ENCODE measurements at regions not wholly inside any gene's neighbourhood (a gene's known extent, or its start where the extent isn't known, plus 50 kb on each side); places are given as distances from the start of the nearest gene placed in this dataset.

DNA sequence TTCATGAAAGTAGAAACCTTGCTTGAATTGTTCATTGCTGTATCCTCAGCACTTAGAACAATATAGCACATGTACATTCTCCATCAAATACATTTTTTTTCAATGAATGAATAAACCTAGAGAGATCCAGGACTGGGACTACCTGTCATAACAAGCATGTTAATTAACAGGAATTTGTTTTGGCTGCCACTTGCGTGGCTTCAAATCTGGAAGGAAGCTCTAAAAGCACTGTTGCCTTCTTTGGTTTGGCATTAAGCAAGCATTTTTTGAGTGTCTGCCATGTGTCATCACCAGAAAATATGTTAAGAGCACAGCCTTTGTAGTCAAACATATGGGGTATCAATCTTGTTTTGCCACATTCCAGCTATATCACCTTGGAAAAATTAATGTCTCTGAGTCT is 131.9 kb upstream of the BACH2 start:
- no peak overlapping the region for H3K4me3 ChIP-seq
- H3K9me3 ChIP-seq: no peaks in the 10 kb centered on the region
- H3K4me1 ChIP-seq: no peaks in the 10 kb centered on the region
- DNase-seq (ENCODE audit: low spot score in 2 of 2): no peak
- H3K36me3 ChIP-seq (replicated peaks): no peaks in the 10 kb centered on the region
- in situ Hi-C loops (cut with MboI; ENCODE audit: low sequenced_read_pairs): no loop called here
- no peaks in the 10 kb centered on the region for H3K27me3 ChIP-seq (ENCODE audit: low read depth)

DNA sequence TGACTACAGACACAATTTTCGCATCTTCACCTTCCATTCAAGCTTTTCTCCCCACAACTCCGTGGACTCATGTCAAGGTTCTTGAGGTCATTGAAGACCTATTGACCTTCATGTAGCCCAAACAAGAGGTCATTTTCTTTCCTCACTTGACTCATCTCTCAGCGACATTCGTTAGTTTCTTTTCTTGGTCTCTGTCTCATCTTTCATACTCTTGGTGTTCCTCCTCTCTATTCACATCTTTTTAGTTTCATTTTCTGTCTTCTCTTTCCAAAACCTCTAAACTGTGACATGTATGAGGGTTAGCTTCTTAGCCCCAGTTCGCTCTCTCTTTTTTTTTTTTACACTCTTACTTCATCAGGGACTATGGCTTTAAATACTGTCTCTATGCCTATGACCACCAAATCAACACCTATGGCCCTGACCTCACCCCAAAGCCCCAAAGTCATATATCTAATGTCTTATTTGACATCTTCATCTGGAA is 128.6 kb upstream of the BACH2 start:
- Histone ChIP-seq H3K36me3 (replicated peaks) (no peaks in the 10 kb centered on the region), H3K27me3 (ENCODE audit: low read depth) (no peaks in the 10 kb centered on the region), H3K9me3 (no peaks in the 10 kb centered on the region), H3K4me3 (no peak overlapping the region), H3K4me1 (no peaks in the 10 kb centered on the region)
- in situ Hi-C loops (cut with MboI; ENCODE audit: low sequenced_read_pairs): no loop called here
- DNase-seq (ENCODE audit: low spot score in 2 of 2): no peak

GRCh38 chr6:90424580-90424979 is 127.9 kb upstream of the BACH2 start:
- no peak for DNase-seq (ENCODE audit: low spot score in 2 of 2)
- in situ Hi-C loops (cut with MboI; ENCODE audit: low sequenced_read_pairs): no loop called here
- Histone ChIP-seq H3K36me3 (replicated peaks) (no peaks in the 10 kb centered on the region), H3K27me3 (ENCODE audit: low read depth) (no peaks in the 10 kb centered on the region), H3K4me3 (no peak overlapping the region), H3K4me1 (no peaks in the 10 kb centered on the region), H3K9me3 (no peaks in the 10 kb centered on the region)

DNA sequence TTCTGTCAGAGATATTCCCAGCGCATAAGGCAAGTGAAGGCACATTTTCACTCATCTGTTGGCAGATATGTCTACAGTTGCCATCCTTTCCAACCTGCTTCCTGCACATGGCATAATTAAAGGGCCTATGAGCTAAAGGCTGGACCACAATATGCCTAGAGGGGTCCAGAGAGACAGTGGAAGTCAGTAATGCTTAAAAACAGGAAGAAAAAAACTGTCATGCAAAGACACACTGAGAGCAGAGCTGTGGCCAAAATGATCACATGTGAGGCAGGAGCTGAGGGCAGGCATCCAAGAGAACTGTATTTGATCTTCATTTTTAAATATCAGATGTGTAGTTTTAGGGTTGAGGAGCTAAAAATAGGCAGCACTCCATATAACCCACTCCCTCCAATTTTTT is 125.0 kb upstream of the BACH2 start:
- in situ Hi-C loops (cut with MboI; ENCODE audit: low sequenced_read_pairs): no loop called here
- no peaks in the 10 kb centered on the region for H3K9me3 ChIP-seq
- no peaks in the 10 kb centered on the region for H3K4me1 ChIP-seq
- no peaks in the 10 kb centered on the region for H3K36me3 ChIP-seq (replicated peaks)
- H3K4me3 ChIP-seq: no peak overlapping the region
- no peak for DNase-seq (ENCODE audit: low spot score in 2 of 2)
- H3K27me3 ChIP-seq (ENCODE audit: low read depth): no peaks in the 10 kb centered on the region

- H3K9me3 ChIP-seq: no peaks in the 10 kb centered on the region
- in situ Hi-C loops (cut with MboI; ENCODE audit: low sequenced_read_pairs): no loop called here
- no peaks in the 10 kb centered on the region for H3K27me3 ChIP-seq (ENCODE audit: low read depth)
- DNase-seq (ENCODE audit: low spot score in 2 of 2): no peak
- no peak overlapping the region for H3K4me3 ChIP-seq
- no peaks in the 10 kb centered on the region for H3K4me1 ChIP-seq
- H3K36me3 ChIP-seq (replicated peaks): no peaks in the 10 kb centered on the region
Measured at GRCh38 chr6:90420500-90420899, 123.9 kb upstream of the BACH2 start.

DNA sequence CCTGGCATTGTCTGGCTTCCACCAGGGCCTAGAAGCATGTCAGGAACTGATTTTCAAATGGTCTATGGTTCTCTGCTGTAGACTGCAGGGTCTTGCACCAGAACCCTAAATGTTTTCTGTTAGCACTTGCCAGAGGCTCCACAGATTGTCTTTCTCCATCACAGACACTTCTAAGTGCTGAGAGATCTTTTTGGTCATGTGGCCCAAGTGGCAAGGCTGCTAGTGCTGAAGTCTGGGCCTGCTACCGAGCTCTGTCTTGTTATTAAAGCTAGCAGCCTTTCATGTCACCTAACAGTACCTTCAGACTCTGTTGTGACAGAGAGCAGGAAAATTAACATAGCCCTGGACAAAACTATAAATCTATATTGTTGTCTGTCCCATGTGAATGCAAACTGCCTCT is 120.7 kb upstream of the BACH2 start:
- in situ Hi-C loops (cut with MboI; ENCODE audit: low sequenced_read_pairs): no loop called here
- DNase-seq (ENCODE audit: low spot score in 2 of 2): no peak
- no peak overlapping the region for H3K4me3 ChIP-seq
- no peaks in the 10 kb centered on the region for H3K9me3 ChIP-seq
- no peaks in the 10 kb centered on the region for H3K4me1 ChIP-seq
- H3K36me3 ChIP-seq (replicated peaks): no peaks in the 10 kb centered on the region
- no peaks in the 10 kb centered on the region for H3K27me3 ChIP-seq (ENCODE audit: low read depth)

GRCh38 chr6:90416322-90416721 is 119.7 kb upstream of the BACH2 start:
- no peaks in the 10 kb centered on the region for H3K27me3 ChIP-seq (ENCODE audit: low read depth)
- H3K36me3 ChIP-seq (replicated peaks): no peaks in the 10 kb centered on the region
- in situ Hi-C loops (cut with MboI; ENCODE audit: low sequenced_read_pairs): no loop called here
- H3K4me3 ChIP-seq: no peak overlapping the region
- H3K4me1 ChIP-seq: no peaks in the 10 kb centered on the region
- no peaks in the 10 kb centered on the region for H3K9me3 ChIP-seq
- no peak for DNase-seq (ENCODE audit: low spot score in 2 of 2)

- no peak for DNase-seq (ENCODE audit: low spot score in 2 of 2)
- no peaks in the 10 kb centered on the region for H3K27me3 ChIP-seq (ENCODE audit: low read depth)
- H3K4me3 ChIP-seq: no peak overlapping the region
- H3K4me1 ChIP-seq: no peaks in the 10 kb centered on the region
- no peaks in the 10 kb centered on the region for H3K36me3 ChIP-seq (replicated peaks)
- in situ Hi-C loops (cut with MboI; ENCODE audit: low sequenced_read_pairs): no loop called here
- no peaks in the 10 kb centered on the region for H3K9me3 ChIP-seq
Measured at GRCh38 chr6:90415178-90415577, 118.5 kb upstream of the BACH2 start.

GRCh38 chr6:90414352-90414751 is 117.7 kb upstream of the BACH2 start:
- no peak for DNase-seq (ENCODE audit: low spot score in 2 of 2)
- in situ Hi-C loops (cut with MboI; ENCODE audit: low sequenced_read_pairs): no loop called here
- Histone ChIP-seq H3K36me3 (replicated peaks) (no peaks in the 10 kb centered on the region), H3K4me1 (no peaks in the 10 kb centered on the region), H3K9me3 (no peaks in the 10 kb centered on the region), H3K27me3 (ENCODE audit: low read depth) (no peaks in the 10 kb centered on the region), H3K4me3 (no peak overlapping the region)

GRCh38 chr6:90413867-90414266 is 117.2 kb upstream of the BACH2 start:
- no peak overlapping the region for H3K4me3 ChIP-seq
- no peaks in the 10 kb centered on the region for H3K9me3 ChIP-seq
- H3K4me1 ChIP-seq: no peaks in the 10 kb centered on the region
- H3K36me3 ChIP-seq (replicated peaks): no peaks in the 10 kb centered on the region
- H3K27me3 ChIP-seq (ENCODE audit: low read depth): no peaks in the 10 kb centered on the region
- no peak for DNase-seq (ENCODE audit: low spot score in 2 of 2)
- in situ Hi-C loops (cut with MboI; ENCODE audit: low sequenced_read_pairs): no loop called here

DNA sequence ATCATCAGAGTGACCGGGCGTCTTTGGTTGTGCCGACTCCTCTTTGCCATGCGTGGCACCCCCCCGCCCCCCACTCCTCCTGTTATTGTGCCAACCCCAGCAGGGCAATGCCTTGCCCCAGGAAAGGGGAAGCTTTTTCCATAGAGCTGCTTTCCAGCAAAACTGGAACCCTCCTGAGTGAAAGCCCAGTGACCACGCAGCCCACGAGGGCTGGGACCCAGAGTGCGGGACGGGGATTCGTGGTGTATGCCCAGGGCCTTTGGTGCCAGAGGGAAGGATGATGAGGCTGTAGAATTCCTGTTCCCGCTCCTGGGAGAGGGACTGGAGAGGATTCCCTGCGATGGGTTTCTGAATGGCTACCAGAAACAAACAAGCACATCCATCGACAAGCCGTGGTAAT is 116.8 kb upstream of the BACH2 start:
- Histone ChIP-seq H3K4me3 (no peak overlapping the region), H3K4me1 (no peaks in the 10 kb centered on the region), H3K27me3 (ENCODE audit: low read depth) (no peaks in the 10 kb centered on the region), H3K36me3 (replicated peaks) (no peaks in the 10 kb centered on the region), H3K9me3 (no peaks in the 10 kb centered on the region)
- DNase-seq (ENCODE audit: low spot score in 2 of 2): no peak
- in situ Hi-C loops (cut with MboI; ENCODE audit: low sequenced_read_pairs): no loop called here

DNA sequence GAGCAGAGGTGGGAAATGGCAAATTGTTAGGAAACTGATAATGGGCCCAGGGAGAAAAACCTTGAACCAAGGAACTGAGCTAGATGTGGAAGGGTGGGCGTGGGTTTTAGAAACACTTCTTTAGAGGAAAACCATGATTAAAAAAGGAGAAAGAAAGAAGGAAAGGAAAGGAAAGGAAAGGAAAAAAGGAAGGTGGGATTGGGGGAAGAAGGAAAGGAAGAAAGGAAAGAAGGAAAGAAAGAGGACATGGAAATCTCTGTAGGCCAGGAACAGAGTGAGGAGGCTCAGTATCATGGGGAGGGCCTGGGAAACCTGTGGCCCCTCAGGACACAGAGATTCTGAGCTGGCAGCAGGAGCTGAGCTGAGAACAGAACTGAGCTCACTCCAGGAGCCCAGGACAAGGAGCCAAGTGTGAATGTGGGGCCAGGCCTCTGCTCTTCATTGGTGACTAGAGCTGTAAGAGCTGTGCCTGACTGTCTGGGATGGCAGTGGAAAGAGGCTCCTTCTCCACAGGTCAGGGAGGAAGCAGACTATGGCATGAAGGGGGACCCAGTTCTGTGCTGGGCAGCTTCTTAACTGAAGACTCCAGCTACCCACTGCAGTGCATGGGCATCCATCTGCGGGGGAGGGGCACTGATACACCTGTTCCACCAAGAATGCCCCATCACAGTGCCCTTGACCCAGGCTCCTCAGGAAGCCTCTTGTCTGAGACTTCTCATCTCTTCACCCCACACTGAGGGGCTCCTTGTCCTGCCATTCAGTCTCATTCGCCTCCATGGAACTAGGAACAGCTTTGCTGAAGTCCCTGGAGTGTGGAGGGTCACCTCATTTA is 116.1 kb upstream of the BACH2 start:
- Histone ChIP-seq H3K4me3 (no peak overlapping the region), H3K9me3 (no peaks in the 10 kb centered on the region), H3K4me1 (no peaks in the 10 kb centered on the region), H3K36me3 (replicated peaks) (no peaks in the 10 kb centered on the region), H3K27me3 (ENCODE audit: low read depth) (no peaks in the 10 kb centered on the region)
- DNase-seq (ENCODE audit: low spot score in 2 of 2): no peak
- in situ Hi-C loops (cut with MboI; ENCODE audit: low sequenced_read_pairs): no loop called here

- Histone ChIP-seq H3K4me3 (no peak overlapping the region), H3K27me3 (ENCODE audit: low read depth) (no peaks in the 10 kb centered on the region), H3K36me3 (replicated peaks) (no peaks in the 10 kb centered on the region), H3K4me1 (no peaks in the 10 kb centered on the region), H3K9me3 (no peaks in the 10 kb centered on the region)
- in situ Hi-C loops (cut with MboI; ENCODE audit: low sequenced_read_pairs): no loop called here
- no peak for DNase-seq (ENCODE audit: low spot score in 2 of 2)
Measured at GRCh38 chr6:90411292-90411781, 114.7 kb upstream of the BACH2 start.

GRCh38 chr6:90409700-90410099 is 113.1 kb upstream of the BACH2 start:
- Histone ChIP-seq H3K27me3 (ENCODE audit: low read depth) (no peaks in the 10 kb centered on the region), H3K4me1 (no peaks in the 10 kb centered on the region), H3K4me3 (no peak overlapping the region), H3K9me3 (no peaks in the 10 kb centered on the region), H3K36me3 (replicated peaks) (no peaks in the 10 kb centered on the region)
- DNase-seq (ENCODE audit: low spot score in 2 of 2): no peak
- in situ Hi-C loops (cut with MboI; ENCODE audit: low sequenced_read_pairs): no loop called here

GRCh38 chr6:90406957-90407356 is 110.3 kb upstream of the BACH2 start:
- H3K4me3 ChIP-seq: no peak overlapping the region
- DNase-seq (ENCODE audit: low spot score in 2 of 2): no peak
- H3K27me3 ChIP-seq (ENCODE audit: low read depth): no peaks in the 10 kb centered on the region
- no peaks in the 10 kb centered on the region for H3K36me3 ChIP-seq (replicated peaks)
- no peaks in the 10 kb centered on the region for H3K4me1 ChIP-seq
- no peaks in the 10 kb centered on the region for H3K9me3 ChIP-seq
- in situ Hi-C loops (cut with MboI; ENCODE audit: low sequenced_read_pairs): no loop called here
